ENCODE measurements at regions not wholly inside any gene's neighbourhood (a gene's known extent, or its start where the extent isn't known, plus 50 kb on each side); places are given as distances from the start of the nearest gene placed in this dataset.

GRCh38 chr11:130720232-130721022 is 195.9 kb downstream of the SNX19 start:
- no peak for DNase-seq

- DNase-seq: no peak
Measured at GRCh38 chr11:130721023-130721681, 195.1 kb downstream of the SNX19 start.

GRCh38 chr11:130721736-130722135 is 194.5 kb downstream of the SNX19 start:
- DNase-seq: no peak

- DNase-seq: no peak
Measured at GRCh38 chr11:130722401-130722800, 193.9 kb downstream of the SNX19 start.

- no peak for DNase-seq
Measured at GRCh38 chr11:130725421-130726233, 190.7 kb downstream of the SNX19 start.

GRCh38 chr11:130726234-130727037 is 189.8 kb downstream of the SNX19 start:
- DNase-seq: no peak

GRCh38 chr11:130727157-130728119 is 188.8 kb downstream of the SNX19 start:
- no peak for DNase-seq

- DNase-seq: no peak
Measured at GRCh38 chr11:130728185-130729180, 187.8 kb downstream of the SNX19 start.

GRCh38 chr11:130729193-130729592 is 187.1 kb downstream of the SNX19 start:
- no peak for DNase-seq

GRCh38 chr11:130729678-130730300 is 186.5 kb downstream of the SNX19 start:
- DNase-seq: no peak

GRCh38 chr11:130731401-130731800 is 184.9 kb downstream of the SNX19 start:
- DNase-seq: no peak

GRCh38 chr11:130732476-130732875 is 183.8 kb downstream of the SNX19 start:
- no peak for DNase-seq

GRCh38 chr11:130737041-130737830 is 179.0 kb downstream of the SNX19 start:
- DNase-seq: no peak

- no peak for DNase-seq
Measured at GRCh38 chr11:130737866-130738431, 178.3 kb downstream of the SNX19 start.

- no peak for DNase-seq
Measured at GRCh38 chr11:130738611-130739010, 177.7 kb downstream of the SNX19 start.

- DNase-seq: no peak
Measured at GRCh38 chr11:130740819-130741218, 175.5 kb downstream of the SNX19 start.

GRCh38 chr11:130744794-130745193 is 171.5 kb downstream of the SNX19 start:
- DNase-seq: no peak

- DNase-seq: no peak
Measured at GRCh38 chr11:130749216-130749615, 167.1 kb downstream of the SNX19 start.
